ENCODE measurements at regions not wholly inside any gene's neighbourhood (a gene's known extent, or its start where the extent isn't known, plus 50 kb on each side); places are given as distances from the start of the nearest gene placed in this dataset.
"Not testable (repeated sequence)": the region's sequence is repeated elsewhere in the genome, so short reads cannot be mapped to it uniquely, and the experiment has no call there.

- no peak overlapping the region for H3K4me3 ChIP-seq (ENCODE audit: low read depth, low read length)
Measured at GRCh38 chr6:51203504-51203903, 384.8 kb downstream of the TFAP2B start.

GRCh38 chr6:51206686-51207085 is 388.0 kb downstream of the TFAP2B start:
- DNase-seq (ENCODE audit: low read depth); H3K4me3 ChIP-seq (ENCODE audit: low read depth, low read length): not testable (repeated sequence)

More at GRCh38 chr6:51203504-51203903, 384.8 kb downstream of the TFAP2B start:
- DNase-seq (ENCODE audit: low read depth), result no peak
- TF ChIP-seq MAX (IDR thresholded peaks at IDR 0.05; ENCODE audit: low read depth, low read length) (no peak), POLR2A (IDR thresholded peaks at IDR 0.05; ENCODE audit: extremely low read depth, insufficient read length) (no peak)
- TF ChIP-seq, protein P1, sequence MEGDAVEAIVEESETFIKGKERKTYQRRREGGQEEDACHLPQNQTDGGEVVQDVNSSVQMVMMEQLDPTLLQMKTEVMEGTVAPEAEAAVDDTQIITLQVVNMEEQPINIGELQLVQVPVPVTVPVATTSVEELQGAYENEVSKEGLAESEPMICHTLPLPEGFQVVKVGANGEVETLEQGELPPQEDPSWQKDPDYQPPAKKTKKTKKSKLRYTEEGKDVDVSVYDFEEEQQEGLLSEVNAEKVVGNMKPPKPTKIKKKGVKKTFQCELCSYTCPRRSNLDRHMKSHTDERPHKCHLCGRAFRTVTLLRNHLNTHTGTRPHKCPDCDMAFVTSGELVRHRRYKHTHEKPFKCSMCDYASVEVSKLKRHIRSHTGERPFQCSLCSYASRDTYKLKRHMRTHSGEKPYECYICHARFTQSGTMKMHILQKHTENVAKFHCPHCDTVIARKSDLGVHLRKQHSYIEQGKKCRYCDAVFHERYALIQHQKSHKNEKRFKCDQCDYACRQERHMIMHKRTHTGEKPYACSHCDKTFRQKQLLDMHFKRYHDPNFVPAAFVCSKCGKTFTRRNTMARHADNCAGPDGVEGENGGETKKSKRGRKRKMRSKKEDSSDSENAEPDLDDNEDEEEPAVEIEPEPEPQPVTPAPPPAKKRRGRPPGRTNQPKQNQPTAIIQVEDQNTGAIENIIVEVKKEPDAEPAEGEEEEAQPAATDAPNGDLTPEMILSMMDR (IDR thresholded peaks at IDR 0.05; ENCODE audit: low read depth, low read length), result no peak

DNA sequence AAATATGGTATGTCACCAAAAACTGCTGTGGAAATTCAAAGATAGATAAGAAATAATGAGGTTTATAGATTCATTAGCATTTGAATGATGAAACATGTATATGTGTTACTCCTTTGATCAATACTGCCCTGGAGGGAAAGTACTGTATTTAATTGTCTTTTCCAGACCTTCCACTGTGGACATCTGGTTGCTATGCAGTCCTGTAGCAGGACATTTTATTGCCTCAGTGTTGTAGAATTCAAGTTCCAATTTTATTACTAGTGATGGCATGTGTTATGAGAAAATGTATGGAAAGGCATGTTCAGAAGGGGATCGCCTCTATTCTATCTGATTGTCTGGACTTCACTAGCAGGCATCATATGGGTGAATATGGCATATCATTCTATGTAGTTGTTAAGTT is 391.0 kb downstream of the TFAP2B start:
- H3K4me3 ChIP-seq (ENCODE audit: low read depth, low read length), result no peak overlapping the region
- no peak for DNase-seq (ENCODE audit: low read depth)
- TF ChIP-seq POLR2A (IDR thresholded peaks at IDR 0.05; ENCODE audit: extremely low read depth, insufficient read length) (no peak), MYC (IDR thresholded peaks at IDR 0.05; ENCODE audit: low read depth, low read length) (no peak)

- H3K4me3 ChIP-seq (ENCODE audit: low read depth, low read length), result no peak overlapping the region
- TF ChIP-seq MAX (IDR thresholded peaks at IDR 0.05; ENCODE audit: low read depth, low read length) (no peak), POLR2A (IDR thresholded peaks at IDR 0.05; ENCODE audit: extremely low read depth, insufficient read length) (no peak), MYC (IDR thresholded peaks at IDR 0.05; ENCODE audit: low read depth, low read length) (no peak)
- TF ChIP-seq, protein P1 (IDR thresholded peaks at IDR 0.05; ENCODE audit: low read depth, low read length), result no peak
- DNase-seq (ENCODE audit: low read depth), result no peak
Measured at GRCh38 chr6:51213811-51214210, 395.1 kb downstream of the TFAP2B start.

DNA sequence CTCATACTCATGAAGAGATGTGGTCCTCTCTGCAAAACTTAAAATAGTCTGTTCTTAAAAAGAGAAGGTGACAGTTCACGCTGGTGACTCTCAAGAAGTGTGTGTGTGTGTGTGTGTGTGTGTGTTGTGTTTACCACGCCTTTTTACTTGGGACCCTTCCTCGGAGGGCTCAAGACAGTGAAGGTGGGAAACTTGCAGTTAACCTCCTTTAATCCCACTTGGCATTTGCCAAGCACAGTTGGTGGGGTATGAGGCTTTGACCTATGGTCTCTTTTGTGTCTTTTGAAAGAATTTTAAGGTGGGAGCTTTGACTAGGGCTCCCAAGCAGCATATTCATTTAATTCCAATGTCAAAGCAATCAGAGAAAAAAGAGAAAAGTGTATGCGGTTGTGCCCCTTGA is 395.8 kb downstream of the TFAP2B start:
- no peak overlapping the region for H3K4me3 ChIP-seq (ENCODE audit: low read depth, low read length)
- TF ChIP-seq MYC (IDR thresholded peaks at IDR 0.05; ENCODE audit: low read depth, low read length) (no peak), POLR2A (IDR thresholded peaks at IDR 0.05; ENCODE audit: extremely low read depth, insufficient read length) (no peak), MAX (IDR thresholded peaks at IDR 0.05; ENCODE audit: low read depth, low read length) (no peak)
- TF ChIP-seq, protein P1 (IDR thresholded peaks at IDR 0.05; ENCODE audit: low read depth, low read length), result no peak
- DNase-seq (ENCODE audit: low read depth), result no peak

DNA sequence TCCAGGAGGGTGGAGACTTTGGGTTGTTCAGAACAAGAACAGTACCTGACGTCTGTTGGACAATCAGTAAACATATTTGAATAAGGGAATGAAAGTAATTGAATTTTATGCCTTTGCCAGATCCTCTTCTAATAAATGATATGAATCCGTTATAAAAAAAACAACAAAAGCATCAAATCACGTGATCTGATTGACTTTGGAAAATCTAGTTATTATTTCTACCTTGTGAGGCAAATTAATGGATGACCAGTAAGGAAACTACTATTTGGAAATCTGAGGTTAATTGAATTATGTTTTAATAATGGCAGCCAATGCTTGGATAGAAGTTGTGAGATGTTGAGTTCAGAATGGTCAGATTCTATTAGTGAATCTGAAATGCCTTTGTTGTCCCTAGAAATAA is 399.5 kb downstream of the TFAP2B start:
- DNase-seq (ENCODE audit: low read depth), result no peak
- TF ChIP-seq MYC (IDR thresholded peaks at IDR 0.05; ENCODE audit: low read depth, low read length) (no peak), MAX (IDR thresholded peaks at IDR 0.05; ENCODE audit: low read depth, low read length) (no peak), POLR2A (IDR thresholded peaks at IDR 0.05; ENCODE audit: extremely low read depth, insufficient read length) (no peak)
- TF ChIP-seq, protein P1 (IDR thresholded peaks at IDR 0.05; ENCODE audit: low read depth, low read length), result no peak
- H3K4me3 ChIP-seq (ENCODE audit: low read depth, low read length), result no peak overlapping the region

GRCh38 chr6:51224580-51225240 is 406.0 kb downstream of the TFAP2B start:
- not testable (repeated sequence) for DNase-seq (ENCODE audit: low read depth); H3K4me3 ChIP-seq (ENCODE audit: low read depth, low read length)
